GM23248 (cell line): ENCODE measurements at regions not wholly inside any gene's neighbourhood (a gene's known extent, or its start where the extent isn't known, plus 50 kb on each side); places are given as distances from the start of the nearest gene placed in this dataset.

Experiments
- DNase-seq: peaks from one replicate; pipeline ENCODE4 v3.0.0-alpha.2; 2015
- H2AFZ ChIP-seq: fragments of 200-600 bp; sonication (generic); 2 replicates; pipeline ENCODE4 v1.6.1; 2016; ENCODE audit warnings: antibody characterized with exemption
- H3F3A ChIP-seq: fragments of 200-600 bp; sonication (generic); 2 replicates; pipeline ENCODE4 v1.6.1; 2016; ENCODE audit warnings: mild to moderate bottlenecking, antibody characterized with exemption, mixed run types; ENCODE audit not compliant: insufficient read depth
- H3K27ac ChIP-seq: fragments of 200-600 bp; sonication (generic); 2 replicates; pipeline ENCODE4 v1.5.1; 2016; ENCODE audit warnings: mild to moderate bottlenecking
- H3K27me3 ChIP-seq: fragments of 200-600 bp; sonication (generic); replicated peaks from 2 replicates; pipeline ENCODE4 v1.6.1; 2016; ENCODE audit warnings: mild to moderate bottlenecking; ENCODE audit not compliant: insufficient read depth
- H3K36me3 ChIP-seq: fragments of 200-600 bp; sonication (generic); 2 replicates; pipeline ENCODE4 v1.6.1; 2016; ENCODE audit warnings: low read depth, mild to moderate bottlenecking
- H3K4me1 ChIP-seq: fragments of 200-600 bp; sonication (generic); 2 replicates; pipeline ENCODE4 v1.6.1; 2016; ENCODE audit warnings: mild to moderate bottlenecking; ENCODE audit not compliant: insufficient read depth
- H3K4me2 ChIP-seq: fragments of 200-600 bp; sonication (generic); one replicate; pipeline ENCODE4 v1.6.1; 2016; ENCODE audit warnings: mild to moderate bottlenecking; ENCODE audit not compliant: unreplicated experiment
- H3K4me3 ChIP-seq: fragments of 200-600 bp; sonication (generic); 2 replicates; pipeline ENCODE4 v1.5.1; 2016; ENCODE audit warnings: mild to moderate bottlenecking
- H3K79me2 ChIP-seq: fragments of 200-600 bp; sonication (generic); 2 replicates; pipeline ENCODE4 v1.6.1; 2016; ENCODE audit warnings: mild to moderate bottlenecking; ENCODE audit not compliant: insufficient read depth
- H3K9ac ChIP-seq: fragments of 200-600 bp; sonication (generic); 2 replicates; pipeline ENCODE4 v1.6.1; 2016; ENCODE audit warnings: mild to moderate bottlenecking
- H3K9me2 ChIP-seq: fragments of 200-600 bp; sonication (generic); 2 replicates; pipeline ENCODE4 v1.6.1; 2016; ENCODE audit warnings: mixed run types, mild to moderate bottlenecking, moderate library complexity; ENCODE audit not compliant: insufficient read depth
- H3K9me3 ChIP-seq: fragments of 200-600 bp; sonication (generic); one replicate; pipeline ENCODE4 v1.6.1; 2017; ENCODE audit warnings: low read depth
- H4K20me1 ChIP-seq: fragments of 200-600 bp; sonication (generic); 2 replicates; pipeline ENCODE4 v1.6.0; 2016; ENCODE audit not compliant: insufficient read depth
- EZH2 ChIP-seq: fragments of 200-600 bp; sonication (generic); IDR thresholded peaks from 2 replicates; pipeline ENCODE4 v1.6.1; 2018; ENCODE audit warnings: antibody characterized with exemption, mild to moderate bottlenecking; ENCODE audit not compliant: insufficient read depth, poor library complexity, severe bottlenecking
- EZH2phosphoT487 ChIP-seq: fragments of 200-600 bp; sonication (generic); IDR thresholded peaks from 2 replicates; pipeline ENCODE4 v1.6.1; 2018; ENCODE audit warnings: antibody characterized with exemption, moderate library complexity, mild to moderate bottlenecking, low read depth; ENCODE audit not compliant: insufficient read depth
- WGBS, 2 experiments: methylation state at CpG; one replicate each; pipeline ENCODE4 v1.1.6; 2015 to 2017; ENCODE audit warnings: low lambda C conversion rate in 2 of 2, low coverage in 1 of 2; ENCODE audit errors: missing lambda C conversion rate in 2 of 2; 5-methylcytosine and 5-hydroxymethylcytosine counted together
- in situ Hi-C: fragments of 300-500 bp; cut with MboI; formaldehyde crosslinking; loops from 2 replicates; pipeline ENCODE4 v1.15.0; 2020

- DNase-seq, result no peak
- 31 to 41% methylated on average over 3 of the region's 3 CpGs for WGBS, 2 experiments
- no peak overlapping the region for H3K4me2 ChIP-seq
- in situ Hi-C loops, result no loop called here
- no peaks in the 10 kb centered on the region for H4K20me1 ChIP-seq
- no peaks in the 10 kb centered on the region for H3K4me1 ChIP-seq
- H3K9me3 ChIP-seq, result no peaks in the 10 kb centered on the region
- no peaks in the 10 kb centered on the region for H3F3A ChIP-seq
- no peaks in the 10 kb centered on the region for H3K79me2 ChIP-seq
- no peak overlapping the region for H3K4me3 ChIP-seq
- no peak overlapping the region for H2AFZ ChIP-seq
- no peaks in the 10 kb centered on the region for H3K9me2 ChIP-seq
- no peak for TF ChIP-seq EZH2phosphoT487
- no peak for TF ChIP-seq EZH2
- H3K36me3 ChIP-seq, result no peaks in the 10 kb centered on the region
- no peak overlapping the region for H3K27ac ChIP-seq
- no peak overlapping the region for H3K9ac ChIP-seq
- no peaks in the 10 kb centered on the region for H3K27me3 ChIP-seq
Measured at GRCh38 chr14:34137001-34137745, 186.3 kb upstream of the EGLN3 start.

DNA sequence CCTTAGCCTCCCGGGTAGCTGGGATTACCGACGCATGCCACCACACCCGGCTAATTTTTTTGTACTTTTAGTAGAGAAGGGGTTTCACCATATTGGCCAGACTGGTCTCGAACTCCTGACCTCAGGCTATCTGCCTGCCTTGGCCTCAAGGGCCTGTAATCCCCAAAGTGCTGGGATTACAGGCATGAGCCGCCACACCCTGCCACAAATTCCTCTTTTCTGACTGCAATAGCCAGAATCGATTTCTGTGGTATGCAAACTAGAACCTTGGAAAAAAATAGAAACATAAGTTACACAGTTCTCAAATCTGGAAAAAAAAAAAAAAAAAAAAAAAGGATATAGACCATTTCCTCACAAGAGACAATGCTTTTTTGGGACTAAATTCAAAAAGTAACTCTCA, 184.6 kb upstream of the EGLN3 start:
- Histone ChIP-seq H3K4me3 (no peak overlapping the region), H3K27me3 (no peaks in the 10 kb centered on the region), H3K4me1 (peaks cover 4% of the 10 kb centered on the region), H3K79me2 (no peaks in the 10 kb centered on the region), H3K27ac (no peak overlapping the region), H2AFZ (no peak overlapping the region), H3K9me3 (no peaks in the 10 kb centered on the region), H3K4me2 (no peak overlapping the region), H3K9me2 (no peaks in the 10 kb centered on the region), H4K20me1 (no peaks in the 10 kb centered on the region), H3F3A (no peaks in the 10 kb centered on the region), H3K9ac (no peak overlapping the region), H3K36me3 (no peaks in the 10 kb centered on the region)
- TF ChIP-seq EZH2phosphoT487, result no peak
- TF ChIP-seq EZH2, result no peak
- DNase-seq, result no peak
- WGBS, 2 experiments, result 62 to 68% methylated on average over 7 of the region's 7 CpGs
- in situ Hi-C loops, result no loop called here

GRCh38 chr14:34134484-34134883, 183.6 kb upstream of the EGLN3 start:
- no peaks in the 10 kb centered on the region for H3K27me3 ChIP-seq
- H4K20me1 ChIP-seq, result no peaks in the 10 kb centered on the region
- no peak overlapping the region for H3K4me2 ChIP-seq
- no peak overlapping the region for H3K27ac ChIP-seq
- DNase-seq, result no peak
- H3K9ac ChIP-seq, result no peak overlapping the region
- no peak overlapping the region for H2AFZ ChIP-seq
- H3K79me2 ChIP-seq, result no peaks in the 10 kb centered on the region
- WGBS, 2 experiments, result 57 to 65% methylated on average over 3 of the region's 3 CpGs
- H3K4me1 ChIP-seq, result peaks cover 5% of the 10 kb centered on the region
- TF ChIP-seq EZH2phosphoT487 (no peak), EZH2 (no peak)
- H3K9me3 ChIP-seq, result no peaks in the 10 kb centered on the region
- H3K36me3 ChIP-seq, result no peaks in the 10 kb centered on the region
- H3F3A ChIP-seq, result no peaks in the 10 kb centered on the region
- no peaks in the 10 kb centered on the region for H3K9me2 ChIP-seq
- H3K4me3 ChIP-seq, result no peak overlapping the region
- in situ Hi-C loops, result no loop called here

DNA sequence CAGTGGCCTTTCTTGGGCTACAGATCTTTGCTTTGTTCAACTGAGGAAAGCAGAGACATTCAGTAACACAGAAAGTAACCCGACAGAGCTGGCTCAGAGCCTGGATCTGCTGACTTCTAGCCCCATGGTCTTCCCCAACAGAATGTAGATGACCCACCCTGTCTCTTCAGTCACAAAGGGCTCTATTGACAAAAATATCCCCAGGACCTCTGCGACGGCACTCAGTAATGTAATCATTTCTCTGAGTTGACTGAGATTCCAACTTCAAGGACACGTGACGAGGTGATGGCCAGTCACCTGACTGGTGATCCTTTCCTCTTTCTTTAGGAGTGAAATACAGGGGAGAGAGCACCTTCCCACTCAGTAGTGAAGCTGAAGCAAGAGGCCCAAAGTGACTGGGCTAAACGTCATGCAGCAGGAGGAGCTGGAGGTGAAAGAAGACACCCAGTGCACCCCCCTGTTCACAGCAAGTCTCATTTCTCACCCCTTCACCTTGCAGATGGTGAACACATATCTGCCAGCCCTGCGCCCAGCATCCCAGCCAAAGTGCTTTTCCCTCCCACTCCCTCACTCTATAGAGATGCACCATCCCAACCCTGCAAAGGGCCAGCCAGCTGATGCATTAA, 179.2 kb upstream of the EGLN3 start:
- Histone ChIP-seq H3K9me3 (no peaks in the 10 kb centered on the region), H3F3A (no peaks in the 10 kb centered on the region), H3K4me3 (no peak overlapping the region), H3K36me3 (no peaks in the 10 kb centered on the region), H3K27me3 (no peaks in the 10 kb centered on the region), H2AFZ (no peak overlapping the region), H4K20me1 (no peaks in the 10 kb centered on the region), H3K79me2 (no peaks in the 10 kb centered on the region), H3K9ac (no peak overlapping the region), H3K4me2 (no peak overlapping the region), H3K27ac (no peak overlapping the region), H3K9me2 (no peaks in the 10 kb centered on the region), H3K4me1 (peaks cover 5% of the 10 kb centered on the region)
- TF ChIP-seq EZH2phosphoT487 (no peak), EZH2 (no peak)
- DNase-seq, result no peak
- 66 to 70% methylated on average over 7 of the region's 7 CpGs for WGBS, 2 experiments
- in situ Hi-C loops, result no loop called here
